ENCODE measurements at regions not wholly inside any gene's neighbourhood (a gene's known extent, or its start where the extent isn't known, plus 50 kb on each side); places are given as distances from the start of the nearest gene placed in this dataset.

DNA sequence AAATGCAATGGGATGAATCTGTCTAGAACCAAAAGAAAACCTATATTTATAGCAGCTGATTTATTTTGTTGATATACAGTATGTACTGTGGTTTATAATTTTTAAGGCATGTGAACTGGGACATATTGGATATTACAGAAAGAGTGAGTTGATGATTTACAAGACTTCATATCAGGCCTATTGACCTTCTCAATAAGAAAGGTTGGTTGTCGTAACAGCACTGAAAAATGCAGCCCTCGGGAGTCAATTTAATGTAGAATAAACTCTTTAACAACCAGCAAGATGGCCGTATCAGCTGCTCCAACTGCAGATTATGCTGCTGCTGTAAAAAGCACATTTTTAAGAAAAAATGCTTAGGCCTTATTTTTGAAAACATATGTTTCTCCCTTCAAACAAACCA lies 407.3 kb downstream of the GXYLT1 start:
- no peak for DNase-seq

DNA sequence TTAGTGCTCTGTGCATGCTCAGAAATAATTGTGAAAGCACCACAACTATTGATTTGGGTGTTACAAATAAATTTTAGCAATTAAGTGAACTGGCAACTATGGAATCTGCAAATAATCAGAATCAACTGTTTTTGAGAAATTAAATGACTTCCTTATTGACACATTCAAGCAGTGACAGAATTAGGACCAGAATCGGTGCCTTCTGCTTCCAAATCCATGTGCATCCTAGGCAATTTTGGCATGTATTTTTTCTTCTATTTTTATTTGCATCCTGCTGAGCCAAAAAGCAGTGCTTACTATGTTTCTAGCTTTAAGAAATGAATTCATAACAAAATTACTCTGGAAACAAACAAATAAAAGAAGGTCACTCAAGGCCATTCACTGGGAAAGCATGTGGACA lies 408.2 kb downstream of the GXYLT1 start:
- DNase-seq, result no peak

DNA sequence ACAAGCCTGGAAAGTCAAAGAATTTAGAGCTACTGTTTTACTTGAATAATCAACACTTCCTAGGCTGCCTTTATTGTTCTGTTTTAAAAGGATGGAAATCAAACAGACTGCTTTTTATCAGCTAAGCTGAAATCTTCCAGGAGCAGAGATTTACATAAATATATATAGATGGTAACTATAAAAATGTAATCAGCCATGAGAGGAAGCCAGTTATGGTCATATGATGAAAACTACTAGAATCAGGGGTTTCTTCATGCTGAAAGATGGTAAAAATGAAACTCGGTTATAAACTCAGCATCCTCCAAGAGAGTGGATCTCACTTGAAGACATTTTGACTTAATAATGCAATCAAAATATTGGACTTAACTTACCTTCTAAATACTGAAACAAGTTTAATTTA lies 413.0 kb downstream of the GXYLT1 start:
- no peak for DNase-seq

DNA sequence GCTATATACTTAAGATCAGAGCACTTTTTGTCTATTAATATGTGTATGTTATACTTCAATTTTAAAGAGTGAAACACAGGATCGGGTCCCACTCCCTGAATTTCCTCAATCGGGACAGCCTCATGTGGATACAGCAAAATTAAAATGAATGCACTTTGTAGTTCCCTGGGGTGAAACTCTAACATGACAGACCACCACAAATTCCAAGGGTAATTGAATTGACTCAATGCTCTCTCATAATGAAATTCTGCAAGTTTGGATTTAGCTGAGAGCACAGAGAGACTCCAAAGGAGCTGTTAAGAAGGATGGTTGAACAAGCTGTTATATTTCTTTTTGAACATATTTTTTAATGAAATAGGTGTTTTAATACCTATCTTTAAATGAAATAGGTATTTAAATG lies 413.6 kb downstream of the GXYLT1 start:
- DNase-seq, result no peak

DNA sequence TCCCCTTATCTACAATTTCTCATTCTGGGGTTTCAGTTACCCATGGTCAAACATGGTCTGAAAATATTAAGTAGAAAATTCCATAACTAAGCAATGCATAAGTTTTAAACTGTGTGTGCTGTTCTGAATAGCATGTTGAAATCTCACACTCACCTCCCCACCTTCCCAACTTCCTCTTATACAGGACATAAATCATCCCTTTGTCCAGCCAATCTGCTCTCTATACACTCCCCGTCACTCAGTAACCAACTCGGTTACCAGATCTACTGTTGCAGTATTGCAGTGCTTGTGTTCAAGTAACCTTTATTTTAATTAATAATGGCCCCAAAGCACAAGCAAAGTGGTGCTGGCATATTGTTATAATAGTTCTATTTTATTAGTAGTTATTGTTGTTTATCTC lies 420.5 kb downstream of the GXYLT1 start:
- DNase-seq, result no peak

DNA sequence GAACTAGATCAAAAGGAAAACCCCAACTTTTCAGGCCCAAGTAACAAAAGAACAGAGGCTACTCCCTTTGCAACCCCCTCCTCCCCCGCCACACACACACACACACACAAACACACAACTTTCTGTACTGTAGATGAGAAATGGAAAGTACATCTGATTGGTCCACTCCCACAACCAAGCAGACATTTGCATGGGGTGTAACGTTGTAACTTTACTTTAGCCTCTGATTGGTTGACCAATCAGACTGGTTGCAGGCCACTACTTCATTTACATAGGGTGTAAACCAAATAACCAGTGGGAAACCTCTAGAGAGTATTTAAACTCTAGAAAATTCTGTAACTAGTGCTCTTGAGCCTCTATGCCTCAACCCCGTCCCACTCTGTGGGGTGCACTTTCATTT lies 425.5 kb downstream of the GXYLT1 start:
- DNase-seq, result no peak

DNA sequence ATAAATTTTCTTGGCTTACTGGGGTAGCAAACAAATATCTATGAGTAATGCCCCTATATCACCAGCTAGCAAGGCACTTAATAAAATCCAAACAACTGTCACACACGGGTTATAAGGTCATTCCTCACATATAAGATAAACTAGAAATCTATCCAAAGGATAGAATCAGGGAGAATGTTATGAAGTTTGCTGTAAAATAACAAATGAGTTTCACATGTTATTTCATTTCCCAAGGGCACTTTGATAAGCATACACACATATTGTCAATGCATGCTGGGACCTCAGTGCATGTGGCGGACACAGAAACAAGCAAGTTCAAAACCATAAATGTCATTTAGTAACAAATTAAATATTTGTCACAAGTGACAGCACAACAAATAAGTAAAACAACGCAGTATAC lies 429.4 kb downstream of the GXYLT1 start:
- DNase-seq, result no peak

DNA sequence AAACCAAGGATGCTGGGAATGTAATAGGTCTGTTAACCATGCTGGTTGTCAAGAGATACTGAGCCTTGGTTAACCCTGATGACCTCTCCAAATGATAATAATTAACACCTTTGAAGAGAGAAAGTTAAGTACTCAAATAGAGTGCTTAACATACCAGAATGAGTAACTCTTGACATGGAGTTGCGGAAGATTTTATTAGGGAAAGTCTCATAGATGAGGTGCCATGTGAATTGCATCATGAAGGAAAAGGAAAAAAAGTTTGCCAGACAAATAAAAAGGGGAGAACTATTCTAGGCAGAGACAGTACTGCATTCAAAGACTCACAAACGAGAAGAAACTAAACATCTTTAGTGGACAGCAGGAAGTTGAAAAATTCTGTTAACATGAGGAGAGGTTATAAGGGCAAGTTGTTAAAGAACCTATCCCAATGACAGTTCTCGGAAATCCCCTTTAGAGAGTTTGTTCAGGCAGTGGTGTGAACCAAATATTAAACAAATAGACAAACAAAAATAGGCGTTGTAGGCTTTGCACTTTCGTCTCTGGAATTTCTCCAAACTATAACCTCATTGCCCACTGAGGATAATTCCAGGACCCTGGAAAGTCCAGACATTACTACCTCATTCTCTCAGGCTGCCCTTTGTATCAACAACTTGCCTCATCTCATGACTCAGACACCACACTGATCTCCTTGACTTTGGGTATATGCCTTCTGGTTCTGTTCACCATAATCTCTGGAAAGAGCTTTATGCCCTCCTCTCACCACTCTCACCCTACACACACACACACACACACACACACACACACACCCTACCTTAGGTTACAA lies 435.0 kb downstream of the GXYLT1 start:
- DNase-seq, result peak; percentile 87

DNA sequence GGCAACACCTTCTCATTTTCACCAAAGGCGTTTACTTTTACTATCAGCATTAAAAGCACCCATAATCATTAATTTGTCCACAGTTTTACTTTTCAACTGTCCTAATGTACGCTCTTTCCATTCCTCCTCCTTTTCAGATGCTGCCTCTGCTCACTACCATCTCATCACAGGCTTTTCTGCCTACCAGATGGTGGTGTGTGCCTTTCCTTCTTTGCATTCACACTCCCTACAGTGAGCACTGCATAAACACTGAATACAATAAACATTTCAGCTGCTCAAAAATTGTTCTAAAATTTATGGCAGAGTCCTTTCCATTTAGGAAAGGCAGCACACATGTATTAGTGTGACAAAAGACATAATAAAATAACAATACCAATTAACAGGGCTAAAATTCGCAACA lies 435.7 kb downstream of the GXYLT1 start:
- peak; percentile 32 for DNase-seq

DNA sequence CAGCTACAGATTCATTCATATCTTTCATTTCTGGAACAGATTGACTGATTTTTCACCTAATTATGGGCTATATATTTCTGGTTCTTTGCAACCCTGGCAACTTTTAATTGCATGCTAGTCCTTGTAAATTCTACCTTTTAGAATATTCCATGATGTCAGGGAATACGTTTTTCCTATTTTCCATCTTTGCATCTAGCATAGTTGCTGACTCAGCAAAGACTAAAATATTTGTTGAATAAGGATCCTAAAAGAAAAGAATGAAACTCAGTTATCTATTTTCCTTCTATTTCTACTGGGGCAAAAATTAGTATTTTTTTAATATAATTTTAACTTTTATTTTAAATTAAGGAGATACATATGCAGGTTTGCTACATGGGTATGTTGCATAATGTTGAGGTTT lies 438.3 kb downstream of the GXYLT1 start:
- DNase-seq, result no peak

DNA sequence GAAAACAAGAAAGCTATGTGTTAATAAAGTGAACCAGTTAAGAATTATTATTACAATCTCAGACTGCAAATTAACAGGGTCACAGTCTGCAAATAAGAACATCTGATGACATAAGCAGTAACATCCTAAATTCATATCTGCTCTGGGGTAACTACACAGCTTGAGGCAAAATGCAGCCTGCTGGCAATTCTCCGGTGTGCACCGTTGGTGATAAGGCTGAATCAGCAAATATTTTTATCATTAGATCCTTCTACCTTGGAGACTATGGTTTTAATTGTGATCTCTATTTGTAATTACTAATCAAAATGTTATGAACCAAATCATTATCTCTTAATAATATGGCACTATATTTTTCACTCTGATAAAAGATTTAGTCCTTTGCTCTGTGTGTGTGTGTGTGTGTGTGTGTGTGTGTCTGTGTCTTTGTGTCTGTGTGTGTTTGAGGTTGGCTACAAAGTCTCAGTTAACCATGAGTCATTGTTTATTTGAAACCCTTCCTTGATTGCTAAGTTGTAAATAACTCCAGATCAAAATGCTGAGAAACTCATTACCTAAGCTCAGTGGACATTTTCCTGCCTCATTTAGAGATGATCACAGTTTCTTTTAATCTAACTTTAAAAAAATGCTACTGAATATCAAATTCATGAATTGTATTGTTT lies 442.6 kb downstream of the GXYLT1 start:
- peak; percentile 39 for DNase-seq

DNA sequence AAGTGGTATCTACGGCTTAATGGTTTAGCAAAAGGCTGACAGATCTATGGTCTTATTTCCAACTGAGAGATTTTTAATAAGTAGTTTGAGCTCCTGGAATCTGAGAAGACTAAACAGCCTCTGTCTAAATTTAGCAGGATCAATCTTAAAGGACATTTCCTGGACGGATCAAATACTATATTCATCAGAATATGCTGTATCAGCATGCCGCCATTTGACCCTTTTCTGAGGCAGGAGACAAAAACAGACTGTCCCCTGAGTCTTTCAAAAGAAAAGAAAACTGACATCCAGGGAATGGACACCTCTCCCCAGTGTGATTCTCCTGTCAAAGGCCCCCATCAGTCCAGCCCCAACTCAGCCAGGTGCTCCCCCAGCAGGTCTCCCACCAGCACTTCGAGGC lies 443.7 kb downstream of the GXYLT1 start:
- no peak for DNase-seq

DNA sequence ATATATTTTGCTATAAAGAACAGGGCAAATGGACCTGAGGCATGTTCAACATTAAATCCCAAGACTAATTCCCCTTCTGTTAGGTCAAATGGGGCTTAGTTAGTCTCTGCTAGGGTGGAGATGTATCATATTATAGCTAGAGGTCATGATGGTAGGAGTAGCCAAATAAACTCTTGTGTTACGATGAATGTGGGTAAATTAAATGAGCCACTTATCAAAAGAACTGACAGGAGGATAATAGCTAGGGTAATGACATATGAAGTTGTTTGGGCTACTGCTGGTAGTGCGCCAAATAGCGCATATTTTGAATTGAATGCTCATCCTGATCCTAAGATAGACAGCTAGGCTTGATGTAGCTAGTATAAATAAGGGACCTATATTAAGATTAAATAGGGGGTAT lies 445.0 kb downstream of the GXYLT1 start:
- DNase-seq, result no peak

DNA sequence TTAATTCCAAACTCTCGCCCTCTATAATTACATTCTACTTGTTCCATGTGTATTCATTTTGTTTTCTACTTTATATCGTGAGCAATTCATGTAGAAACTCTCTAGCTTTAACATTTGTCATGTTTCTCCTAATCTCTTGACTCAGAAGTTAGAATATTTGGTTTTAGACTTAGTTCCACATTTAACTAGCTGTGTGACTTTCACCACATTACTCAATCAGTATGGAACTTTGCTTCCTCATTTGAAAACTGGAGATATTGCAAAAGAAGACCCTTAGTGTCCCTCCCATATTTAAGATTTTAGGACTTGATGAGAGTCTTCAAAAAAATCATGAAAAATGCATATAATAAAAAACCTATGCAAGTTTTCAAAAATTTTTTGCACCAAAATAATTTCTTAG lies 447.5 kb downstream of the GXYLT1 start:
- no peak for DNase-seq

DNA sequence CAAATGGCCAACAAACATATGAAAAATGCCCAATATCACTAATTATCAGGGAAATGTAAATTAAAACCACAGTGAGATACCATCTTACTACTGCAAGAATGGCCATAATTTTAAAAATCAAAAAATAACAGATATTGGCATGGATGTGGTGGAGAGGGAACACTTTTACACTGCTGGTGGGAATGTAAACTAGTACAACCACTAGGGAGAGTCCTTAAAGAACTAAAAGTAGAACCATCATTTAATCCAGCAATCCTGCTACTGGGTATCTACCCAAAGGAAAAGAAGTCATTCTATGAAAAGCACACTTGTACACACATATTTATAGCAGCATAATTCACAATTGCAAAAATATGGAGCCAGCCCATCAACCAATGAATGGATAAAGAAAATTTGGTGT lies 459.7 kb downstream of the GXYLT1 start:
- no peak for DNase-seq

DNA sequence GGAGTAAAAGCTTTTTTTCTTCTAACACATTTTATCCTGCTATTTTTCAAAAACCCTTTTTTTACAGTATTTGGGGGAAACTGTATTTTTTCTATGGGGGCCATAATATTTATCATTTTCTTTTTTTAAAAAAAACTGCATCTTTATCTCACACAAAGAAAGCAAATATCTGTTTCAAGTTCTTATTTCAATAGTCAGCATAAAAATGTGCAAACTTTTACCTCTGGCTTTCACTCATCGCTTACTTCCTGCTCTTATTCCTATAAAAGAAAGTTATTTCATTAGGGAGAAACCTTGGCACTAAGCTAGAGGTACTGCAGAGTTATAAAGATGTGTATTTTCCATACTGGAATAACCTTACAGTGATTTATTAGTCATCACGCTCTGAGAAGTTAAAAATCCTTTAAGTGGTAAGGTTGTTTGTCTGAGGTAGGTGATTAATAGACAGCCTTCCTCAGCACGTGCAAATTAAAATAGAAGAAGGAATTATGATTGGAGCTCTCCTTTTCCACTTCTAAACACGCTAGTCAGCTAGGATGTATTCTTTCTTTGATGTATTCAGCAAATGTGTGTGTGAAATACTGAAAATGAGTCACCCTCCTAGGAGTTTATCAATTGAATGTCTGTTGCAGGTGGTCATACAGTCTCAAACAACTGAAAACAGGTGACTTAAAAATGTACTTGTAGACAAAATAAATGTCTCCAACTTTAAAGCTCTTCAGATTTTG lies 461.0 kb downstream of the GXYLT1 start:
- DNase-seq, result no peak

DNA sequence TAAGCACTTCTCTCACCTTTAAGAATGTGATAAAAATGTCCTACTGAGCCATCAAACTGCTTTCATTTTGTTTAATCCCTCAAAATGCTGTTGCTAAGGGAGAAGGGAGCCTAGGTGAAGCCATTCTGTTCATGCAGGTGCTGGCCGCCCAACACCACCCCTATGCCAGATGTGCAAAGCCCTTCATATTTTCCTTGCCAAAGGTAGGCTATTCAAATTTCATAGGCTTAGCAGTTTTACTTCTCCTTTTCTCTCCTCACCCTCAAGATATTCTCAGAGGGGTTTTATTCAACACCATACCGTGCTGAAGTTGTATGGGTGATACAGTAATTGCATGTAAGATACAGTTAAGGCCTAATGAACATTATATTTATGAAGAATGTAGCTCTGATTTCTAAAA lies 461.7 kb downstream of the GXYLT1 start:
- DNase-seq, result no peak

DNA sequence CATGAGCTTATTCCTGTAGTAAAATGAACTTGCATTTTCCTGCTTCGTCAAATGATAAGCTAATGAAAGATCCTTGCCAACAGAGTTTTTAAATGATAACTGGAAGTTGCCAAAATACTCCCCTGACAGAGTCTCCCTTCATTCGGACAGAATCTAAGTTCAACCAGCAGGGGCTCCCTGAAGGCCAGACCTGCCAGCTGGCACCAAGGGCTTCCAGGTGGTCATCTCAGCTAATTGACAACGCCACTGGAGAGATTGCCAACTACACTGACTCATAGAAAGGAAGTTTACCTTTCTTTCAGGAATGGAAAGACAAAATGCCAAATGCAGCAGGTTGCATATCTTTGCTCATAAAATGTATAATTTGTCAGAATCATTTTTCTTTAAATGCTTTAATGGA lies 462.8 kb downstream of the GXYLT1 start:
- DNase-seq, result no peak

DNA sequence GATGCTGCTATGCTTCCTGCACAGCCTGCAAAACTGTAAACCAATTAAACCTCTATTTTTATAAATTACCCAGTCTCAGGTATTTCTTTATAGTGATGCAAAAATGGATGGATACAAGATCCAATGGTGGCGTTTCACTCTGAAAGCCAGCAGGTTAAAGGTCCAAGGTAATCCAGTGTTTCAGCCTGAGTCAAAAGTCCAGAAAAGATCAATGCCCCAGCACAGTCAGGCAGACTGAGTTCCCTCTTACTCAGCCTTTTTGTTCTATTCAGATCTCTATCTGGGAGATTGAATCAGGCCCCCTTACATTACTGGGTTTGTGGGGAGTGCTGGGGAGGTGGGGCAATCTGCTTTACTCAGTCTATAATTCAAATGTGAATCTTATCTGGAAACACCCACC lies 464.5 kb downstream of the GXYLT1 start:
- no peak for DNase-seq

DNA sequence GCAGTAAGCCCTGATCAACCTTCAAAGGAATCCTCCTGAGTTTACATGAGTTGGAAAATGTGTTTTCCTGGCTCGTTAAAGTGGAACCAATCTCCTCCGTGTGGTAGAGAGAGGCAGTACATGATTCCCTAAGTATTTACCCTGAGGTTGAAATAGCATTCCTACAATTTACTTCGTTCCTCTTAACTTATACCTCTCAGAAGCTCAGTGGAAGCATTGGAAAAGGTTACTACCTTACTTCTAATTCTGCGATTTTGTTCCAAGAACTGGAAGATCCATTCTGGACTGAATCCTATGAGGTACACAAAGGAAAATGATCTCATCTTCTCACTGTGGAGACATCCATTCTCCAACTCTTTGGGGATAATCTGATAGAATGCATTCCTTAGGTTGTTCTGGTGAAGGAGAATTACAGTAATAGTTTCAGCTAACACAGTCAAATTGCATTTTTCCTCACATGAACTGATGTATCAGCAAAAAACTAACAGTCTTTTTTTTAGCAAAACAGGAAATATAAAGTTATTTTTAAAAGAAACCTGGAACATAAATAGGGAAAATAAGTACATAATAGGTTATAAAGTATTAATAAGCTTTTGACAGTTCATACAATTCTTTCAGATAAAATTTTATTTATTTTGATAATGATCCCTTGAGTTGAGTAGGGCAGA lies 475.6 kb downstream of the PDZRN4 start:
- DNase-seq, result peak; percentile 72

DNA sequence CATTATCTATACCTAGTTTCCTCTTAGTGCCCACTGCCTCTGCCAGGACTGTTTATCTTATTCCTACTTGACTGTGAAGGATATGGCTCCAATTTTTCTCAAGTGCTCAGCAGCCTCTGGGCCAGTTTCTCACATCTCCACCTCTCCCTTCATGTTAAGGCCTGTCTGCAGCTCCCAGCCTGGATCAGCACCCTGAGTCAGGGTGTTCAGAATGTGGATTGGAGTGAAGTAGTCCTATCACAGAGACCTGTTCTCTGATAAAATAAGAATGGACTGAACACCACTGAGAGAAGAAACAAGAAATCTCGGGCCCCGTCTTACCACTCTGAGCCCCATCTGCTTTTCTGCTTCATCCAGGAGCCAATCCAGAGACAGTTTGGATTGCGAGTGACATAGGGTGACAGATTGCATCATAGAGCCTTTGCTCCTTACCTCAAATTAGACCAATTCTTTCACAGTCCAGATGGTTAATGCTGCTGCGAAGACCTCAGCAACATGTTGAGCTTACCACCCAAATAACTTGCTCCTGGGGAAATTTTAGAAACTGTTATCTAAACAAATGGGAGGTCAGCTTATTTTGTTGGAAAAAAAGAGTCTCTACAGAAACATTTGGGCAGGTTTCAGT lies 473.1 kb downstream of the PDZRN4 start:
- no peak for DNase-seq

DNA sequence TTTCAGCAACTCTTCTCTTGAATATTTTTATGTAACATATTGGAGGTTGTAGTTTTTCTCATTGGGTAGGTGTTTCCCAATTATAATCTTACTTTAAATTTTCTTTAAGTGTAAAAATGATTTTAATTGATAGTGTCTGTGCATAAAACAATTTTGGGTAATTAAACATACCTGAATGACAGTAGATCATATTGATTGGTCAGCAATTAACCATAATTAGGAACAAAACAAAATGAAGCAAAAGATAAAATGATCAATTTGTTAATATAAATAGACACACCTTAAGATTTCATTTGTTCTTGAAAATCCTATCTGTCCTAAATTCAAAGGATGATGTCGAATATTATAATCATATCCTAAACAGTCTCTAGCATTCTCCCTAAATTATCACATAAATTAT lies 468.3 kb downstream of the PDZRN4 start:
- no peak for DNase-seq

All from kidney glomerular epithelial cell (primary cell).